HEK293 (cell line): ENCODE measurements at regions not wholly inside any gene's neighbourhood (a gene's known extent, or its start where the extent isn't known, plus 50 kb on each side); places are given as distances from the start of the nearest gene placed in this dataset.
A peak's percentile ranks its signal among the peaks of the same experiment; 100 is the strongest.

ENCODE experiments used
- CTCF ChIA-PET: fragments of 350-600 bp; formaldehyde crosslinking; extraction: SDS; loops from one replicate; lab custom pipeline; 2021; ENCODE audit warnings: antibody characterized with exemption; lab: Yijun Ruan, JAX
- POLR2A ChIA-PET: fragments of 300-600 bp; formaldehyde crosslinking; extraction: SDS; loops from one replicate; lab custom pipeline; 2020; ENCODE audit warnings: antibody characterized with exemption, inconsistent platforms; lab: Yijun Ruan, JAX
- H3K27ac ChIP-seq: fragments of 200-500 bp; sonication (Bioruptor generic); 2 replicates; pipeline ENCODE4 v1.5.1; 2014; ENCODE audit warnings: low read depth, low read length, control low read depth, inconsistent platforms; ENCODE audit errors: extremely low read depth
- H3K36me3 ChIP-seq, 2 experiments: fragments of 200-500 bp in 1 of 2; sonication (Bioruptor generic) in 1 of 2; 1 replicate in 1 of 2; 2 replicates in 1 of 2; pipeline ENCODE4 v1.5.1; 2014 to 2017; ENCODE audit warnings: inconsistent platforms in 2 of 2, low read length in 2 of 2; ENCODE audit not compliant: control insufficient read depth in 2 of 2, insufficient read depth in 1 of 2
- H3K4me1 ChIP-seq: fragments of 200-500 bp; sonication (Bioruptor generic); 2 replicates; pipeline ENCODE4 v1.5.1; 2014; ENCODE audit warnings: mild to moderate bottlenecking, low read length, inconsistent platforms; ENCODE audit not compliant: control insufficient read depth, insufficient read depth
- H3K4me3 ChIP-seq: 2 replicates; pipeline ENCODE4 v1.5.1; 2011; ENCODE audit warnings: low read depth, mild to moderate bottlenecking, control low read depth, low read length, moderate library complexity
- H3K9me3 ChIP-seq: fragments of 200-500 bp; sonication (Bioruptor generic); 2 replicates; pipeline ENCODE4 v1.5.1; 2014; ENCODE audit warnings: low read depth, low read length, inconsistent platforms; ENCODE audit not compliant: control insufficient read depth, insufficient read depth
- FEZF1 ChIP-seq: fragments of 450-650 bp; formaldehyde crosslinking; IDR thresholded peaks from 2 replicates; pipeline ENCODE4 v1.5.1; 2016; ENCODE audit warnings: missing biosample characterization, missing genetic modification characterization
- MEIS1 ChIP-seq: sonication (generic); formaldehyde crosslinking; IDR thresholded peaks from 2 replicates; pipeline ENCODE4 v1.8.1; 2022; ENCODE audit warnings: missing genetic modification reagents, mild to moderate bottlenecking, borderline replicate concordance
- SP2 ChIP-seq: fragments of 450-650 bp; formaldehyde crosslinking; IDR thresholded peaks from 2 replicates; pipeline ENCODE4 v1.5.1; 2016; ENCODE audit warnings: missing biosample characterization, missing genetic modification characterization
- YY1 ChIP-seq: fragments of 450-650 bp; formaldehyde crosslinking; IDR thresholded peaks from 2 replicates; pipeline ENCODE4 v1.5.1; 2018; ENCODE audit warnings: missing biosample characterization, missing genetic modification characterization
- ZBTB17 ChIP-seq: fragments of 450-650 bp; formaldehyde crosslinking; IDR thresholded peaks from 2 replicates; pipeline ENCODE4 v1.5.1; 2016; ENCODE audit warnings: missing biosample characterization, missing genetic modification characterization
- ZFP3 ChIP-seq: fragments of 450-650 bp; formaldehyde crosslinking; IDR thresholded peaks from 2 replicates; pipeline ENCODE4 v1.5.1; 2016; ENCODE audit warnings: low read depth, missing biosample characterization, missing genetic modification characterization
- ZNF133 ChIP-seq: fragments of 450-650 bp; formaldehyde crosslinking; IDR thresholded peaks from 2 replicates; pipeline ENCODE4 v1.5.1; 2016; ENCODE audit warnings: missing biosample characterization, missing genetic modification characterization
- ZNF146 ChIP-seq: fragments of 450-650 bp; formaldehyde crosslinking; IDR thresholded peaks from 2 replicates; pipeline ENCODE4 v1.5.1; 2016; ENCODE audit warnings: missing biosample characterization, missing genetic modification characterization
- ZNF184 ChIP-seq: fragments of 450-650 bp; IDR thresholded peaks from 2 replicates; pipeline ENCODE4 v1.5.1; 2018; ENCODE audit warnings: missing biosample characterization, mild to moderate bottlenecking, missing genetic modification characterization
- ZNF274 ChIP-seq, 2 experiments: fragments of 200-500 bp in 1 of 2; fragments of 450-650 bp in 1 of 2; sonication (Bioruptor generic) in 1 of 2; formaldehyde crosslinking in 1 of 2; IDR thresholded peaks; 2 replicates each; pipeline versions ENCODE4 v1.5.1 to v1.6.1; 2014 to 2016; ENCODE audit warnings: borderline replicate concordance in 1 of 2, inconsistent platforms in 1 of 2, low read length in 1 of 2, missing biosample characterization in 1 of 2, missing genetic modification characterization in 1 of 2
- ZNF350 ChIP-seq: fragments of 450-650 bp; formaldehyde crosslinking; IDR thresholded peaks from 2 replicates; pipeline ENCODE4 v1.5.0; 2017; ENCODE audit warnings: missing biosample characterization, mild to moderate bottlenecking, missing genetic modification characterization
- ZNF544 ChIP-seq: fragments of 450-650 bp; formaldehyde crosslinking; IDR thresholded peaks from 2 replicates; pipeline ENCODE4 v1.5.0; 2017; ENCODE audit warnings: missing biosample characterization, missing genetic modification characterization
- ZNF549 ChIP-seq: fragments of 450-650 bp; IDR thresholded peaks from 2 replicates; pipeline ENCODE4 v1.5.1; 2018; ENCODE audit warnings: missing biosample characterization, missing genetic modification characterization, mild to moderate bottlenecking, inconsistent platforms, moderate library complexity
- ZNF555 ChIP-seq: fragments of 450-650 bp; formaldehyde crosslinking; conservative IDR thresholded peaks from 2 replicates; pipeline ENCODE4 v1.5.1; 2017; ENCODE audit warnings: missing biosample characterization, mild to moderate bottlenecking, missing genetic modification characterization, inconsistent platforms
- ZNF596 ChIP-seq: fragments of 450-650 bp; IDR thresholded peaks from 2 replicates; pipeline ENCODE4 v1.5.0; 2018; ENCODE audit warnings: missing biosample characterization, mild to moderate bottlenecking, missing genetic modification characterization, moderate library complexity
- ZNF626 ChIP-seq: fragments of 450-650 bp; sonication (Bioruptor Pico); formaldehyde crosslinking; IDR thresholded peaks from 2 replicates; pipeline ENCODE4 v1.5.1; 2018; ENCODE audit warnings: missing biosample characterization, missing genetic modification characterization, inconsistent platforms
- ZNF660 ChIP-seq: fragments of 450-650 bp; IDR thresholded peaks from 2 replicates; pipeline ENCODE4 v1.5.1; 2018; ENCODE audit warnings: missing biosample characterization, mild to moderate bottlenecking, missing genetic modification characterization
- ZNF707 ChIP-seq: fragments of 450-650 bp; formaldehyde crosslinking; IDR thresholded peaks from 2 replicates; pipeline ENCODE4 v1.5.1; 2016; ENCODE audit warnings: missing biosample characterization, missing genetic modification characterization
- TF ChIP-seq, protein P1 (sequence below): fragments of 450-650 bp; formaldehyde crosslinking; IDR thresholded peaks from 2 replicates; pipeline ENCODE4 v1.5.1; 2016; ENCODE audit warnings: missing biosample characterization, missing genetic modification characterization
- TF ChIP-seq, protein P2 (sequence below): sonication (generic); formaldehyde crosslinking; IDR thresholded peaks from 2 replicates; pipeline ENCODE4 v1.8.1; 2022; ENCODE audit warnings: mild to moderate bottlenecking, moderate library complexity, missing genetic modification reagents
- TF ChIP-seq, protein P3 (sequence below): fragments of 450-650 bp; formaldehyde crosslinking; IDR thresholded peaks from 2 replicates; pipeline ENCODE4 v1.5.1; 2016; ENCODE audit warnings: missing biosample characterization, missing genetic modification characterization
- TF ChIP-seq, protein P4 (sequence below): fragments of 450-650 bp; formaldehyde crosslinking; IDR thresholded peaks from 2 replicates; pipeline ENCODE4 v1.5.1; 2016; ENCODE audit warnings: missing biosample characterization, missing genetic modification characterization
- TF ChIP-seq, protein P5 (sequence below): fragments of 450-650 bp; IDR thresholded peaks from 2 replicates; pipeline ENCODE4 v1.5.1; 2018; ENCODE audit warnings: missing biosample characterization, mild to moderate bottlenecking, missing genetic modification characterization

DNA sequence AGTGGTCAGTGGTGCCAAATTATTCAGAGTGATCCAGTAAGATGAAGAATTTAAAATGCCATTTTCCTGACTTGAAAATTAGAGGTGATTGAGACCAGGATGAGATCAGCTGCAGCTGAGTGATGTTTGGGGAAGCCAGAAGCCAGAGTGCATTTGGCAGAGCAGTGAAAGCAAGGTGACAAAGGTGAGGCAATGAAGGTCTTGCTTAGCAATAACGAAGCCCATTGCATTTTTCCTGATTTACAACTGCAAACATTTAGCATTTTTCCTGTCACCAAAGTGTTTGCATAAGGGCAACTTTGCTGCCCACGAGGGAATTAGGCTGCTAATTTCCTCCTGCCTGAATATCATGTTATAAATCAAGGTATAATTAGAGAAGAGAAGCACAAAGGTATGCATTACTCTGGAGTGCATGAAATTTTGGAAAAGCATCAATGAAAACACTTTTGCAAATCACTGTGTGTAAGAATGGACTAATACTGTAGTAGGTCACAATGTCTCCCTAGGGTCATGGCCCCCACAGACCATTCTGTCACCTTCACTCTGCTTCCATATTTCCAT lies 188.2 kb upstream of the LYPLAL1 start:
- POLR2A ChIA-PET: no interaction called here
- H3K36me3 ChIP-seq: no peaks in the 10 kb centered on the region
- no peaks in the 10 kb centered on the region for H3K4me1 ChIP-seq
- no peak overlapping the region for H3K4me3 ChIP-seq
- no peaks in the 10 kb centered on the region for H3K9me3 ChIP-seq
- H3K27ac ChIP-seq: no peak overlapping the region
- CTCF ChIA-PET: no interaction called here
- TF ChIP-seq ZNF274 (IDR thresholded peaks at IDR 0.05; ENCODE audit: low read length) (no peak), ZNF274 (tag by site-specific recombination; IDR thresholded peaks at IDR 0.05; ENCODE audit: borderline replicate concordance) (no peak), SP2 (tag by site-specific recombination) (no peak), ZBTB17 (tag by site-specific recombination) (no peak), YY1 (tag by site-specific recombination) (no peak), ZNF660 (tag by site-specific recombination) (no peak), ZNF555 (tag by site-specific recombination) (no peak), FEZF1 (tag by site-specific recombination) (no peak), ZNF544 (tag by site-specific recombination) (no peak), MEIS1 (CRISPR knock-in tag) (no peak), ZFP3 (no peak), ZNF707 (tag by site-specific recombination) (no peak), ZNF184 (tag by site-specific recombination) (no peak)
- TF ChIP-seq, protein P1, sequence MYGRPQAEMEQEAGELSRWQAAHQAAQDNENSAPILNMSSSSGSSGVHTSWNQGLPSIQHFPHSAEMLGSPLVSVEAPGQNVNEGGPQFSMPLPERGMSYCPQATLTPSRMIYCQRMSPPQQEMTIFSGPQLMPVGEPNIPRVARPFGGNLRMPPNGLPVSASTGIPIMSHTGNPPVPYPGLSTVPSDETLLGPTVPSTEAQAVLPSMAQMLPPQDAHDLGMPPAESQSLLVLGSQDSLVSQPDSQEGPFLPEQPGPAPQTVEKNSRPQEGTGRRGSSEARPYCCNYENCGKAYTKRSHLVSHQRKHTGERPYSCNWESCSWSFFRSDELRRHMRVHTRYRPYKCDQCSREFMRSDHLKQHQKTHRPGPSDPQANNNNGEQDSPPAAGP (tag by site-specific recombination): no peak
- TF ChIP-seq, protein P2, sequence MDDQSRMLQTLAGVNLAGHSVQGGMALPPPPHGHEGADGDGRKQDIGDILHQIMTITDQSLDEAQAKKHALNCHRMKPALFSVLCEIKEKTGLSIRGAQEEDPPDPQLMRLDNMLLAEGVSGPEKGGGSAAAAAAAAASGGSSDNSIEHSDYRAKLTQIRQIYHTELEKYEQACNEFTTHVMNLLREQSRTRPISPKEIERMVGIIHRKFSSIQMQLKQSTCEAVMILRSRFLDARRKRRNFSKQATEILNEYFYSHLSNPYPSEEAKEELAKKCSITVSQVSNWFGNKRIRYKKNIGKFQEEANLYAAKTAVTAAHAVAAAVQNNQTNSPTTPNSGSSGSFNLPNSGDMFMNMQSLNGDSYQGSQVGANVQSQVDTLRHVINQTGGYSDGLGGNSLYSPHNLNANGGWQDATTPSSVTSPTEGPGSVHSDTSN (CRISPR knock-in tag): no peak
- TF ChIP-seq, protein P3, sequence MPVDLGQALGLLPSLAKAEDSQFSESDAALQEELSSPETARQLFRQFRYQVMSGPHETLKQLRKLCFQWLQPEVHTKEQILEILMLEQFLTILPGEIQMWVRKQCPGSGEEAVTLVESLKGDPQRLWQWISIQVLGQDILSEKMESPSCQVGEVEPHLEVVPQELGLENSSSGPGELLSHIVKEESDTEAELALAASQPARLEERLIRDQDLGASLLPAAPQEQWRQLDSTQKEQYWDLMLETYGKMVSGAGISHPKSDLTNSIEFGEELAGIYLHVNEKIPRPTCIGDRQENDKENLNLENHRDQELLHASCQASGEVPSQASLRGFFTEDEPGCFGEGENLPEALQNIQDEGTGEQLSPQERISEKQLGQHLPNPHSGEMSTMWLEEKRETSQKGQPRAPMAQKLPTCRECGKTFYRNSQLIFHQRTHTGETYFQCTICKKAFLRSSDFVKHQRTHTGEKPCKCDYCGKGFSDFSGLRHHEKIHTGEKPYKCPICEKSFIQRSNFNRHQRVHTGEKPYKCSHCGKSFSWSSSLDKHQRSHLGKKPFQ (tag by site-specific recombination): no peak

DNA sequence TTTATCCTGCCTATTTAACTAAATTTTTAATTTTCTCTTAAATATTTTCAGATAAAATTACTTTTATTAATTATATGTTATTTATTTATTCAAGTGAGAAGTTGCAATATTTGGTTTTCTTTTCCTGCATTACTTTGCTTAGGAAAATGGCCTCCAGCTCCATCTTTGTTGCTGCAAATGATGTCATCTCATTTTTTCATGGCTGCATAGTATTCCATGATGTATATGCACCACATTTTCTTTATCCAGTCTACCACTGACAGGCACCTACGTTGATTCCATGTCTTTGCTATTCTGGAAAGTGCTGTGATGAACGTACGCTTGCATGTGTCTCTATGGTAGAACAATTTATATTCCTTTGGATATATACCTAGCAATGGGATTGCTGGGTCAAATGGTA lies 186.9 kb upstream of the LYPLAL1 start:
- TF ChIP-seq ZNF596 (tag by site-specific recombination) (no peak), ZNF146 (tag by site-specific recombination) (peak; percentile 59; the same call in 1 of the 2 replicates)
- TF ChIP-seq, all 188 proteins: peak for 1
- ChIA-PET POLR2A (no interaction called here), CTCF (interaction anchor here (0.7 kb wide), 1 partner anchor 138 kb away, joined by 5 read pairs; no protein-coding TSS in a partner anchor)
- no peaks in the 10 kb centered on the region for H3K9me3 ChIP-seq
- no peaks in the 10 kb centered on the region for H3K36me3 ChIP-seq
- H3K4me1 ChIP-seq: no peaks in the 10 kb centered on the region
- no peak overlapping the region for H3K4me3 ChIP-seq
- H3K27ac ChIP-seq: no peak overlapping the region

DNA sequence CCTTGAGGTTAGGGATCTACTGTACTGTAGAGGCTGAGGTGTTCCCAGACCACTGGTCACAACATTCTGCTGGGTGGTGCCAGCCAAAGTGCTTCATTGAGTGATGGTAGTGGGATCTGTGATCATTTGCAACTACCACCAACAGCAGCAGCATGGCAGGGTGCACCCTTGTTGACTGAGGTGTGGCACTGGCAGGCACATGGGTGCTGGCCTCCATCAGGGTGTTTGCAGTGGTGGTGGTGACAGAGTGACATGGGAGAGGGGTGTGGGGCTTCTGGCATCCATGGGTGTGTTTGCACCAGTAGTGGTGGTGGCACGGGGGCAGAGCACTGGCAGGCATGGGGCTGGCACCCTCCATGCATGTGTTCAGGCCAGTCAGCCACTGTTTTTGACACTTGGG lies 183.7 kb upstream of the LYPLAL1 start:
- no peaks in the 10 kb centered on the region for H3K36me3 ChIP-seq
- no peaks in the 10 kb centered on the region for H3K4me1 ChIP-seq
- TF ChIP-seq, protein P4, sequence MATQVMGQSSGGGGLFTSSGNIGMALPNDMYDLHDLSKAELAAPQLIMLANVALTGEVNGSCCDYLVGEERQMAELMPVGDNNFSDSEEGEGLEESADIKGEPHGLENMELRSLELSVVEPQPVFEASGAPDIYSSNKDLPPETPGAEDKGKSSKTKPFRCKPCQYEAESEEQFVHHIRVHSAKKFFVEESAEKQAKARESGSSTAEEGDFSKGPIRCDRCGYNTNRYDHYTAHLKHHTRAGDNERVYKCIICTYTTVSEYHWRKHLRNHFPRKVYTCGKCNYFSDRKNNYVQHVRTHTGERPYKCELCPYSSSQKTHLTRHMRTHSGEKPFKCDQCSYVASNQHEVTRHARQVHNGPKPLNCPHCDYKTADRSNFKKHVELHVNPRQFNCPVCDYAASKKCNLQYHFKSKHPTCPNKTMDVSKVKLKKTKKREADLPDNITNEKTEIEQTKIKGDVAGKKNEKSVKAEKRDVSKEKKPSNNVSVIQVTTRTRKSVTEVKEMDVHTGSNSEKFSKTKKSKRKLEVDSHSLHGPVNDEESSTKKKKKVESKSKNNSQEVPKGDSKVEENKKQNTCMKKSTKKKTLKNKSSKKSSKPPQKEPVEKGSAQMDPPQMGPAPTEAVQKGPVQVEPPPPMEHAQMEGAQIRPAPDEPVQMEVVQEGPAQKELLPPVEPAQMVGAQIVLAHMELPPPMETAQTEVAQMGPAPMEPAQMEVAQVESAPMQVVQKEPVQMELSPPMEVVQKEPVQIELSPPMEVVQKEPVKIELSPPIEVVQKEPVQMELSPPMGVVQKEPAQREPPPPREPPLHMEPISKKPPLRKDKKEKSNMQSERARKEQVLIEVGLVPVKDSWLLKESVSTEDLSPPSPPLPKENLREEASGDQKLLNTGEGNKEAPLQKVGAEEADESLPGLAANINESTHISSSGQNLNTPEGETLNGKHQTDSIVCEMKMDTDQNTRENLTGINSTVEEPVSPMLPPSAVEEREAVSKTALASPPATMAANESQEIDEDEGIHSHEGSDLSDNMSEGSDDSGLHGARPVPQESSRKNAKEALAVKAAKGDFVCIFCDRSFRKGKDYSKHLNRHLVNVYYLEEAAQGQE (tag by site-specific recombination): no peak
- TF ChIP-seq ZNF133 (tag by site-specific recombination) (no peak), ZNF549 (no peak), ZNF350 (no peak), ZNF626 (no peak), MEIS1 (CRISPR knock-in tag) (no peak)
- TF ChIP-seq, protein P5, sequence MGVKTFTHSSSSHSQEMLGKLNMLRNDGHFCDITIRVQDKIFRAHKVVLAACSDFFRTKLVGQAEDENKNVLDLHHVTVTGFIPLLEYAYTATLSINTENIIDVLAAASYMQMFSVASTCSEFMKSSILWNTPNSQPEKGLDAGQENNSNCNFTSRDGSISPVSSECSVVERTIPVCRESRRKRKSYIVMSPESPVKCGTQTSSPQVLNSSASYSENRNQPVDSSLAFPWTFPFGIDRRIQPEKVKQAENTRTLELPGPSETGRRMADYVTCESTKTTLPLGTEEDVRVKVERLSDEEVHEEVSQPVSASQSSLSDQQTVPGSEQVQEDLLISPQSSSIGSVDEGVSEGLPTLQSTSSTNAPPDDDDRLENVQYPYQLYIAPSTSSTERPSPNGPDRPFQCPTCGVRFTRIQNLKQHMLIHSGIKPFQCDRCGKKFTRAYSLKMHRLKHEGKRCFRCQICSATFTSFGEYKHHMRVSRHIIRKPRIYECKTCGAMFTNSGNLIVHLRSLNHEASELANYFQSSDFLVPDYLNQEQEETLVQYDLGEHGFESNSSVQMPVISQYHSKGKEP (tag by site-specific recombination): no peak
- ChIA-PET POLR2A (no interaction called here), CTCF (no interaction called here)
- no peak overlapping the region for H3K27ac ChIP-seq
- no peaks in the 10 kb centered on the region for H3K9me3 ChIP-seq
- no peak overlapping the region for H3K4me3 ChIP-seq
